Calu3 (cell line): ENCODE measurements at regions not wholly inside any gene's neighbourhood (a gene's known extent, or its start where the extent isn't known, plus 50 kb on each side); places are given as distances from the start of the nearest gene placed in this dataset.

Source experiments
- BruUV-seq: library from RNA; stranded (reverse); fragments of 400-500 nt; replicated peaks from 2 replicates; lab custom pipeline; 2021; lab: Mats Ljungman, UMichigan
- CTCF ChIA-PET: fragments of 300-600 bp; sonication (Branson Sonifier 250); formaldehyde crosslinking; loops from one replicate; lab custom pipeline; 2022; ENCODE audit warnings: antibody characterized with exemption; lab: Charles Lee
- DNase-seq: peaks from one replicate; pipeline ENCODE4 v3.0.0; 2022
- H3K27ac Mint-ChIP-seq: one replicate; pipeline ENCODE4 v1.8.0; 2022; ENCODE audit warnings: mixed read lengths; ENCODE audit not compliant: unreplicated experiment
- H3K27me3 Mint-ChIP-seq: one replicate; pipeline ENCODE4 v1.8.0; 2022; ENCODE audit warnings: mixed read lengths; ENCODE audit not compliant: unreplicated experiment
- H3K36me3 Mint-ChIP-seq: one replicate; pipeline ENCODE4 v1.8.0; 2022; ENCODE audit warnings: mild to moderate bottlenecking, moderate library complexity, mixed read lengths; ENCODE audit not compliant: insufficient read depth, unreplicated experiment
- H3K4me1 Mint-ChIP-seq: one replicate; pipeline ENCODE4 v1.8.0; 2022; ENCODE audit warnings: mild to moderate bottlenecking, low read depth, mixed read lengths; ENCODE audit not compliant: unreplicated experiment
- H3K4me3 Mint-ChIP-seq: one replicate; pipeline ENCODE4 v1.8.0; 2022; ENCODE audit warnings: mild to moderate bottlenecking, low read depth, moderate library complexity, mixed read lengths; ENCODE audit not compliant: unreplicated experiment
- H3K9me3 Mint-ChIP-seq: one replicate; pipeline ENCODE4 v1.8.0; 2022; ENCODE audit warnings: low read depth, mixed read lengths; ENCODE audit not compliant: unreplicated experiment
- intact Hi-C: fragments of 100-400 bp; cut with micrococcal nuclease; formaldehyde crosslinking; loops from one replicate; pipeline ENCODE4 v1.10.0; 2022; ENCODE audit not compliant: unreplicated experiment
- TF ChIP-seq, protein P1 (sequence below): fragments of 200-600 bp; IDR thresholded peaks from one replicate; pipeline ENCODE4 v1.8.0; 2022; ENCODE audit warnings: antibody characterized with exemption; ENCODE audit not compliant: unreplicated experiment

DNA sequence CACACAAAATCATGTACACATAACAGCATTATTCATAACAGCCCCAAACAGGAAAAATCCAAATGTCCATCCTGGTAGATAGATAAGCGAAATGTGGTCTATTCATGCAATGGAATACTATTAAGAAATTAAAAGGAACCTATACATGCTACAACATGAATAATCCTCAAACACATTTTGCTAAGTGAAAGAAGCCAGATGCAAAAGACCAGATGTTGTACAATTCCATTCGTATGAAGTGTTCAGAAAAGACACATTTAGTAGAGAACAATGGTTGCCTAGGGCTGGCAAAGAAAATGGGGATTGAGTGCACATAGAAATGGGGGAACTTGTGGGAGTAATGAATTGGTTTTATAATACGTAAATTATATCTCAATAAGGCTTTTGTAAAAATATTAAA lies 182.3 kb downstream of the EBLN2 start:
- Mint-ChIP-seq H3K9me3 (peaks cover 4% of the 10 kb centered on the region), H3K4me3 (no peak overlapping the region), H3K36me3 (no peaks in the 10 kb centered on the region), H3K27ac (no peak overlapping the region), H3K4me1 (peaks cover 8% of the 10 kb centered on the region), H3K27me3 (no peaks in the 10 kb centered on the region)
- TF ChIP-seq, protein P1, sequence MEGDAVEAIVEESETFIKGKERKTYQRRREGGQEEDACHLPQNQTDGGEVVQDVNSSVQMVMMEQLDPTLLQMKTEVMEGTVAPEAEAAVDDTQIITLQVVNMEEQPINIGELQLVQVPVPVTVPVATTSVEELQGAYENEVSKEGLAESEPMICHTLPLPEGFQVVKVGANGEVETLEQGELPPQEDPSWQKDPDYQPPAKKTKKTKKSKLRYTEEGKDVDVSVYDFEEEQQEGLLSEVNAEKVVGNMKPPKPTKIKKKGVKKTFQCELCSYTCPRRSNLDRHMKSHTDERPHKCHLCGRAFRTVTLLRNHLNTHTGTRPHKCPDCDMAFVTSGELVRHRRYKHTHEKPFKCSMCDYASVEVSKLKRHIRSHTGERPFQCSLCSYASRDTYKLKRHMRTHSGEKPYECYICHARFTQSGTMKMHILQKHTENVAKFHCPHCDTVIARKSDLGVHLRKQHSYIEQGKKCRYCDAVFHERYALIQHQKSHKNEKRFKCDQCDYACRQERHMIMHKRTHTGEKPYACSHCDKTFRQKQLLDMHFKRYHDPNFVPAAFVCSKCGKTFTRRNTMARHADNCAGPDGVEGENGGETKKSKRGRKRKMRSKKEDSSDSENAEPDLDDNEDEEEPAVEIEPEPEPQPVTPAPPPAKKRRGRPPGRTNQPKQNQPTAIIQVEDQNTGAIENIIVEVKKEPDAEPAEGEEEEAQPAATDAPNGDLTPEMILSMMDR = no peak
- no peak for DNase-seq
- CTCF ChIA-PET = no interaction called here
- intact Hi-C loops = no loop called here
- no TSS peak for BruUV-seq

DNA sequence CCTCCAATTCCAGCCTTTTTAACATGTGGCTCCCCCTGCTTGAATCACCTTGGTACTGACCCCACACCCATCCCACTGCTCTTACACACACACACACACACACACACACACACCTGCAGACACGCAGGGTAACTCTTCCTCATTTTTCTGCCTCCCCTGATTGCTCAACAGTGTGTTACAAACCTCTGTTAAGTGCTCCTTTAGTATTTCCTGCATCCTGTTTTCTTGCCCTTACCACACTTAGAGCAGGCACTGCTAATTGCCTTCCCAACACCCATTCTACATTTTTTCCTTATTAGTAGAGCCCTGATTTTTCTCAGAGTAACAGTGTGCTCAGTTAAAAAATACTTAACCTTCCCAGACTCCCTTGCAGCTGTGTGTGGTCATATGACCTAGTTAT lies 184.0 kb downstream of the EBLN2 start:
- TF ChIP-seq, protein P1 = no peak
- Mint-ChIP-seq H3K36me3 (no peaks in the 10 kb centered on the region), H3K4me3 (no peak overlapping the region), H3K4me1 (peaks cover 8% of the 10 kb centered on the region), H3K9me3 (peaks cover 4% of the 10 kb centered on the region), H3K27me3 (no peaks in the 10 kb centered on the region), H3K27ac (no peak overlapping the region)
- intact Hi-C loops = no loop called here
- BruUV-seq = no TSS peak
- CTCF ChIA-PET = no interaction called here
- no peak for DNase-seq

DNA sequence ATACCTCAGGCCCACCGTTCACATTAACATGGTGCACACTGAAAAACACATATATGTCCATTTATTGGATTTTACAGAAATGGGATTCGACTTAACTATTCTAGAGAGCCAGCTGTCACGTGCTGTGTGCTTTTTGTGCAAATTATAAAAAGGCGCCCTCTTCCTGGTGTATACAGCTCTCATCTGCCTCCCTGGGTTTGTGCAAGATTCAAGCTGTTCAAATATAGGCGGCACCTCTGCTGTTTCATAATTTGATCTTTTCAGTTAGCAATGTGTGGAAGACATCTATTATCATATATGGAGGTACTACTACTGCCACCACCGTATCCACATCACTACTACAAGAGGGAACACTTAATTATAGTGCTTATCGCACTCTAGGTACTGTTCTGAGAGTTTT lies 187.6 kb downstream of the EBLN2 start:
- intact Hi-C loops = no loop called here
- H3K4me1 Mint-ChIP-seq = peaks cover 17% of the 10 kb centered on the region
- H3K4me3 Mint-ChIP-seq = no peak overlapping the region
- no peaks in the 10 kb centered on the region for H3K27me3 Mint-ChIP-seq
- CTCF ChIA-PET = interaction anchor here (0.7 kb wide), 2 partner anchors 83 to 339 kb away, joined by 3 to 10 read pairs; no protein-coding TSS in a partner anchor
- H3K9me3 Mint-ChIP-seq = peaks cover 4% of the 10 kb centered on the region
- no peak for DNase-seq
- TF ChIP-seq, protein P1 = no peak
- no TSS peak for BruUV-seq
- no peak overlapping the region for H3K27ac Mint-ChIP-seq
- no peaks in the 10 kb centered on the region for H3K36me3 Mint-ChIP-seq

DNA sequence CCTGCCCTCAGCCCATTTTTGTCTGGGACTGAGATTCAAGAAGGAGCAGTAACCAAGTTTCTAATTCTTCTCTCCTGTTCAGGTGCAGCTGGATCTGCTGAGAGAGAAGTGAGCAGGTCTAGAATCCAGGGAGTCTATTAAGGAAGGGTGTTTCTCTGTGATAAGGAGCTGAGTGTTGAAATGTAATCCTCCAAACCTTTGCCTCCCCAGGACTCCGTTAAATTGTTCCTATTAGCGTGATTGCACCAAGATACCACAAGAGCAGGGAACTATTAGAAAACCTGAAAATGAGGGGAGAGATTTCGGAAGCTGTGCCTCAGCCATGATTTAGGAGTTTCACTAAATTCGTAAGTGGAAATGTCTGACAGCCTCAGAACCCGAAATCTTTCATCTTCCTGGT lies 192.6 kb downstream of the EBLN2 start:
- DNase-seq = no peak
- TF ChIP-seq, protein P1 = no peak
- peaks cover 26% of the 10 kb centered on the region for H3K4me1 Mint-ChIP-seq
- CTCF ChIA-PET = no interaction called here
- BruUV-seq = no TSS peak
- no peak overlapping the region for H3K4me3 Mint-ChIP-seq
- no peaks in the 10 kb centered on the region for H3K27me3 Mint-ChIP-seq
- intact Hi-C loops = no loop called here
- H3K9me3 Mint-ChIP-seq = no peaks in the 10 kb centered on the region
- H3K36me3 Mint-ChIP-seq = no peaks in the 10 kb centered on the region
- no peak overlapping the region for H3K27ac Mint-ChIP-seq
